ENCODE measurements at regions not wholly inside any gene's neighbourhood (a gene's known extent, or its start where the extent isn't known, plus 50 kb on each side); places are given as distances from the start of the nearest gene placed in this dataset.

- DNase-seq (ENCODE audit: low read depth, low spot score) (no peak), ATAC-seq (no peak)
- peaks cover 98% of the 10 kb centered on the region for H3K27me3 ChIP-seq (ENCODE audit: insufficient read depth, low read length)
- BruUV-seq (replicated peaks), result no TSS peak
- no peak overlapping the region for H3K27ac ChIP-seq (ENCODE audit: low read depth, low read length)
- no peaks in the 10 kb centered on the region for H4K20me1 ChIP-seq (ENCODE audit: insufficient read depth)
- no peaks in the 10 kb centered on the region for H3K79me2 ChIP-seq (ENCODE audit: insufficient read depth, low read length)
- intact Hi-C loops (cut with micrococcal nuclease), result no loop called here
- no peak overlapping the region for H3K4me3 ChIP-seq (replicated peaks in 1 of 2; ENCODE audit: low read depth in 1 of 2, low read length in 2 of 2)
- no peaks in the 10 kb centered on the region for H3K9me3 ChIP-seq (ENCODE audit: control insufficient read depth in 1 of 2, insufficient read depth in 1 of 2, low read depth in 1 of 2, low read length in 2 of 2)
- no peaks in the 10 kb centered on the region for H3K4me1 ChIP-seq (ENCODE audit: control insufficient read depth in 1 of 2, insufficient read depth in 2 of 2, low read length in 2 of 2)
- no peak overlapping the region for H2AFZ ChIP-seq (ENCODE audit: low read depth, low read length, poor library complexity, severe bottlenecking)
- H3K9ac ChIP-seq (ENCODE audit: low read length), result no peak overlapping the region
- CTCF ChIA-PET, result no interaction called here
- POLR2A ChIA-PET, result no interaction called here
- no peaks in the 10 kb centered on the region for H3K36me3 ChIP-seq (ENCODE audit: control insufficient read depth in 1 of 2, insufficient read depth in 2 of 2, low read length in 2 of 2)
- no peaks in the 10 kb centered on the region for H3K9me2 ChIP-seq (ENCODE audit: insufficient read depth)
- RAD21 ChIA-PET (ENCODE audit: low non-redundant PET in 1 of 2, low total read pairs in 2 of 2, uncharacterized antibody in 2 of 2, unreplicated experiment in 2 of 2), result no interaction called here
- TF ChIP-seq TCF7L2 (IDR thresholded peaks at IDR 0.05; ENCODE audit: borderline replicate concordance, extremely low read depth, insufficient read depth, insufficient read length) (no peak), EGR1 (IDR thresholded peaks at IDR 0.05; ENCODE audit: low read depth) (no peak), EZH2phosphoT487 (IDR thresholded peaks at IDR 0.05; ENCODE audit: borderline replicate concordance) (no peak), ELF1 (IDR thresholded peaks at IDR 0.05; ENCODE audit: borderline replicate concordance, low read depth) (no peak), POLR2AphosphoS5 (IDR thresholded peaks at IDR 0.05; ENCODE audit: low read depth, low read length) (no peak), POLR2A (IDR thresholded peaks at IDR 0.05; ENCODE audit: borderline replicate concordance, extremely low read depth, insufficient read depth, insufficient read length) (no peak), EZH2 (IDR thresholded peaks at IDR 0.05) (no peak), CEBPB (IDR thresholded peaks at IDR 0.05; ENCODE audit: low read depth) (no peak), SIN3A (IDR thresholded peaks at IDR 0.05; ENCODE audit: low read depth) (no peak), SRF (IDR thresholded peaks at IDR 0.05; ENCODE audit: low read depth) (no peak), YY1 (IDR thresholded peaks at IDR 0.05; ENCODE audit: extremely low read depth, insufficient replicate concordance, low read depth, low read length) (no peak)
- no peak overlapping the region for H3K4me2 ChIP-seq (ENCODE audit: low read length)
Measured at GRCh38 chr14:22397221-22397737, 191.7 kb downstream of the DAD1 start.

GRCh38 chr14:22395803-22396202, 193.2 kb downstream of the DAD1 start:
- ATAC-seq, result no peak
- RAD21 ChIA-PET (ENCODE audit: low non-redundant PET in 1 of 2, low total read pairs in 2 of 2, uncharacterized antibody in 2 of 2, unreplicated experiment in 2 of 2), result no interaction called here
- CTCF ChIA-PET, result interaction anchor here (1.3 kb wide), 1 partner anchor 77 kb away, joined by 3 read pairs; no protein-coding TSS in a partner anchor

More at GRCh38 chr14:22395803-22396202, 193.2 kb downstream of the DAD1 start:
- Histone ChIP-seq H3K9me3 (ENCODE audit: control insufficient read depth in 1 of 2, insufficient read depth in 1 of 2, low read depth in 1 of 2, low read length in 2 of 2) (no peaks in the 10 kb centered on the region), H3K4me3 (replicated peaks in 1 of 2; ENCODE audit: low read depth in 1 of 2, low read length in 2 of 2) (no peak overlapping the region), H3K36me3 (ENCODE audit: control insufficient read depth in 1 of 2, insufficient read depth in 2 of 2, low read length in 2 of 2) (no peaks in the 10 kb centered on the region), H2AFZ (ENCODE audit: low read depth, low read length, poor library complexity, severe bottlenecking) (no peak overlapping the region), H3K9ac (ENCODE audit: low read length) (no peak overlapping the region), H3K9me2 (ENCODE audit: insufficient read depth) (no peaks in the 10 kb centered on the region), H3K4me2 (ENCODE audit: low read length) (no peak overlapping the region), H3K27ac (ENCODE audit: low read depth, low read length) (no peak overlapping the region), H3K4me1 (ENCODE audit: control insufficient read depth in 1 of 2, insufficient read depth in 2 of 2, low read length in 2 of 2) (no peaks in the 10 kb centered on the region), H3K27me3 (ENCODE audit: insufficient read depth, low read length) (peaks cover 96% of the 10 kb centered on the region), H3K79me2 (ENCODE audit: insufficient read depth, low read length) (no peaks in the 10 kb centered on the region), H4K20me1 (ENCODE audit: insufficient read depth) (no peaks in the 10 kb centered on the region)
- no peak for DNase-seq (ENCODE audit: low read depth, low spot score)
- no TSS peak for BruUV-seq (replicated peaks)
- TF ChIP-seq SP1 (IDR thresholded peaks at IDR 0.05; ENCODE audit: low read depth), result no peak
- no peak for TF ChIP-seq YY1 (IDR thresholded peaks at IDR 0.05; ENCODE audit: extremely low read depth, insufficient replicate concordance, low read depth, low read length)
- TF ChIP-seq EZH2 (IDR thresholded peaks at IDR 0.05), result no peak
- no peak for TF ChIP-seq SRF (IDR thresholded peaks at IDR 0.05; ENCODE audit: low read depth)
- TF ChIP-seq TCF7L2 (IDR thresholded peaks at IDR 0.05; ENCODE audit: borderline replicate concordance, extremely low read depth, insufficient read depth, insufficient read length), result no peak
- POLR2A ChIA-PET, result no interaction called here
- intact Hi-C loops (cut with micrococcal nuclease), result no loop called here
